ENCODE measurements at regions not wholly inside any gene's neighbourhood (a gene's known extent, or its start where the extent isn't known, plus 50 kb on each side); places are given as distances from the start of the nearest gene placed in this dataset.
"Not testable (repeated sequence)": the region's sequence is repeated elsewhere in the genome, so short reads cannot be mapped to it uniquely, and the experiment has no call there.

GRCh38 chr5:144773628-144774027 is 603.0 kb downstream of the KCTD16 start:
- no peak for DNase-seq

DNA sequence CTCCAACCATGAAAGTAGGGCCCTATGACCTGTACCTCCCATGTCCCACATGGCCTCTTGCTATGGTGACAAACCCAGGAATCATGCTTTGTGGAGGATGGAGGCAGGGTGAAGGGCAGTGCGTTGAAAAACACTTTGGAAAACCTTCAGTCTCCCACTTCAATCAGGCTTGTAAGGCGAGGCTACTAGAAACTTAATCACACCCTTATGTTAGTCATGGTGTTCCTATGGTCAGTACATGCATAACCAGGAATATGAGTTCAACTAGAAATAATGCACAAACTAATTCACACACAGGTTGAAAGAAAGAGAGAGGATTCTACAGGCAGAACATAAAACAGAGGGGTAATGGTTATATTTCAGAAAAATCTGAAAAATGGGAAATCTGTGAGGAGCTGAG is 601.1 kb downstream of the KCTD16 start:
- no peak for DNase-seq

- no peak for DNase-seq
These were observed 571.7 kb downstream of the KCTD16 start for GRCh38 chr5:144742361-144742760.

DNA sequence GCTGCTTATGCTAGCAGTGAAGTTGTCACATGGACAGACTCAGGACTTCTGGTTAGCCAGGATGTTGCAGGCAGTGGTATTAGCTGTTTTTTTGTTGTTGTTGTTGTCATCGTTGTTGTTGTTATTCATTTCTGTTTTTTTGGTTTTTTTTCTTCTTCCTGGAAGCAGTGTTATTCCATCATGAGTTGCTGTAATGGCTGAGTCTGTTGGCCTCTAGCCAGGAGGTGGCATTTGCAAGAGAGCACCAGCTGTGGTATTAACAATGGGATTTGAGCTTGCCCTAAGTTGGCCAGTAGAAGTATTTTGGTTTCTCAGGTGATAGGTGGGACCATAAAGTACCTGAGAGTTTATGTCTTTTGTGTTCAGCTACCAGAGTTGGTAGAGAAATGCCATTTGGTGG is 561.1 kb downstream of the KCTD16 start:
- no peak for DNase-seq

DNA sequence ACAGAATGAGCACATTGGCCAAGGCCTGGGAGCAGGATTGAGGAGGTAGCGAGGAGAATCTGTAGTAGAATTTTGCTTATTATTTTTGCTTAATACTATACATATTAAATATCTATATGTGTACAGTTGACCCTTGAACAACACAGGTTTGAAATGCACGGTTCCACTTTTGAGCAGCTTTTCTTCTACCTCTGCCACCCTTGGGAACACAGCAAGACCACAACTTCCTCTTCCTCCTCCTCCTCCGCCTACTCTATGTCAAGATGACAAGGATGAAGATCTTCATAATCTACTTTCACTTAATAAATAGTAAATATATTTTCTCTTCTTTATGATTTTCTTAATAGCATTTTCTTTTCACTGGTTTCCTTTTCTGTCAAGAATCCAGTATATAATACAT is 541.4 kb downstream of the KCTD16 start:
- no peak for DNase-seq

- DNase-seq, result no peak
These were observed 540.5 kb downstream of the KCTD16 start for GRCh38 chr5:144711172-144711571.

GRCh38 chr5:144710637-144711036 is 540.0 kb downstream of the KCTD16 start:
- no peak for DNase-seq

DNA sequence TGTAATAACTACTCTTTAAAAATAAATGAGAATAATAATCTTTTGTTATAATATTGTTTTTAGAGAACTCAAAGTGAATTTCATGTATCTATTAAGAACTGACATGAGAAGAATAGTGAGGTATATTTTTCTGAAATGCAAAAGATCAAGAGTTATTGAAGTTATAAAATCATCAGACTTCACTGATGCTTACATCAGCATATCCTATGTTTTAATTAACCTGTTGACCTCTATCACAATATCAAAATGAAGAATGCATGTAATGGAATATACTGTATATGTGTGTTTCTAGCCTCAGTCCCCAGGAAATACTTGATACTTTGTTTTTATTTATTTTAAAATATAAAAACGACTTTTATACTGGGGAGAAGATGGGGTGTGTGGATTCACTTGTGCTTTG is 533.1 kb downstream of the KCTD16 start:
- no peak for DNase-seq

DNA sequence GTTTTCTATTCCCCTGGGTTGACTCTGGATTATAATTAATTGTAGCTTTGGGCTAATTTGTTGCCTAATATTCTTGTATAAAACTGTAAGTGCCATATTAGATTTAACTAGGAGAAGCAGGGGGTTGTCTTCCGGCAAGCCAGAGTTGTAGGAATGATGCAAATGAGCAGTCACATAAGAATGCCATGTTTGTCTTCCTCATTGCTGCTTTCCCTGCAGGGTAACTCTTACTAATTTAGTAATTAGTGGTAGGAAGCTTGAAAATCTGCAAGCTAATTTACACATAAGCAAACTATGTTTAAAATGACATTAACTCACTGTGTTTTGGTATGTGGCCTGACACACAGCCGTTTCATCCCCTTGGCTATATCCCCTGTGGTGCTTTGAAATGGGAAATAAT is 527.8 kb downstream of the KCTD16 start:
- no peak for DNase-seq

DNA sequence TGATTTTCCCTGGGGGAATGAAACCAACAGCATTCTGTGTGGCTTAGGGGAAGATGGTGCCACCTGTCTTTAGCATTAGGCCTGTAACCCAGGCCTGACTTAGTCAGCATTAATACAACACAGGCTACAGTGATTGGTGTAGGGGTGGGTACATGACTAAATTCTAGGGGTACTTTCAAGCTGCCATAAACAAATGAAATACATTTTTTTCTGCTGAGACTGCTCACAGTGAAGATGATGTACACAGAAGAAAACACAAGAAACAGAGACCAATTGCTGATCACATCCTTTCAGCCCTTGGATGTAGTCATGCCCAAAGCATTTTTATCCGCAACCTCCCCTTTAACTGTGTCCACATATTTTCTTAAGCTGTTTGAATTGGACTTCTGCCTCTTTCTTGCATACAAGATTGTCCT is 527.2 kb downstream of the KCTD16 start:
- DNase-seq, result no peak

DNA sequence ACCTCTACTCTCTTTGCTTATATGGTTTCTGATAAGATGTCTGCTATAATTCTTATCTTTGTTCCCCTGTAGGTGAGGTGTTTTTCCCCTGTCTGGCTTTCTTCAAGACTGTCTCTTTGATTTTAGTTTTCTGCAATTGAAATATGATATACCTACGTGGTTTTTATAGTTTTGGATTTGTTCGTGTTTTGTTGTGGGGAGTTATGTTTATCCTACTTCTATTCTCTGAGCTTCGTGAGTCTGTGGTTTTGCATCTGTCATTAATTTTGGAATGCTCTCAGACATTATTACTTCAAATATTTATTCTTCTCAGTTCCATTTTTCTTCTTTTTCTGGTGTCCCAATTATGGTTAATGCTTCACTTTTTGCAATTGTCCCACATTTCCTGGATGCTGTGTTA is 521.3 kb downstream of the KCTD16 start:
- no peak for DNase-seq

- DNase-seq, result no peak
These were observed 514.2 kb downstream of the KCTD16 start for GRCh38 chr5:144684899-144685298.

- no peak for DNase-seq
These were observed 510.0 kb downstream of the KCTD16 start for GRCh38 chr5:144680711-144681110.

GRCh38 chr5:144671066-144671465 is 500.4 kb downstream of the KCTD16 start:
- no peak for DNase-seq

GRCh38 chr5:144659634-144660227 is 489.1 kb downstream of the KCTD16 start:
- no peak for DNase-seq

DNA sequence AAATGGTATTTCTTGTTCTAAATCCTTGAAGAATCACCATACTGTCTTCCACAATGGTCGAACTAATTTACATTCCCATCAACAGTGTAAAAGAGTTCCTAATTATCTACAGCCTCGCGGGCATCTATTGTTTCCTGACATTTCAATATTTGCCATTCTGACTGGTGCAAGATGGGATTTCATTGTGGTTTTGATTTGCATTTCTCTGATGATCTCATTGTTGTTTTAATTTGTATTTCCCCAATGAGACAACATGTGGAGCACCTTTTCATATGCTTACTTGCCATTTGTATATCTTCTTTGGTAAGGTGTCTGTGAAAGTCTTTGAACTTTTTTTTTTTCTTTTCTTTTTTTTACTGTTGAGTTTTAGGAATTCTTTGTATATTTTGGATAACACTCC is 473.6 kb downstream of the KCTD16 start:
- no peak for DNase-seq

- DNase-seq, result no peak
These were observed 468.1 kb downstream of the KCTD16 start for GRCh38 chr5:144638787-144639186.

- DNase-seq, result no peak
These were observed 463.5 kb downstream of the KCTD16 start for GRCh38 chr5:144634138-144634537.

- peak in 1 of 14 donors; percentile 0 for DNase-seq
These were observed 427.9 kb downstream of the KCTD16 start for GRCh38 chr5:144598451-144599068.

- no peak for DNase-seq
These were observed 425.8 kb downstream of the KCTD16 start for GRCh38 chr5:144596517-144596916.

- no peak for DNase-seq
These were observed 424.2 kb downstream of the KCTD16 start for GRCh38 chr5:144594919-144595318.

GRCh38 chr5:144594234-144594633 is 423.6 kb downstream of the KCTD16 start:
- DNase-seq, result not testable (repeated sequence)

GRCh38 chr5:144585681-144586080 is 415.0 kb downstream of the KCTD16 start:
- DNase-seq, result no peak

DNA sequence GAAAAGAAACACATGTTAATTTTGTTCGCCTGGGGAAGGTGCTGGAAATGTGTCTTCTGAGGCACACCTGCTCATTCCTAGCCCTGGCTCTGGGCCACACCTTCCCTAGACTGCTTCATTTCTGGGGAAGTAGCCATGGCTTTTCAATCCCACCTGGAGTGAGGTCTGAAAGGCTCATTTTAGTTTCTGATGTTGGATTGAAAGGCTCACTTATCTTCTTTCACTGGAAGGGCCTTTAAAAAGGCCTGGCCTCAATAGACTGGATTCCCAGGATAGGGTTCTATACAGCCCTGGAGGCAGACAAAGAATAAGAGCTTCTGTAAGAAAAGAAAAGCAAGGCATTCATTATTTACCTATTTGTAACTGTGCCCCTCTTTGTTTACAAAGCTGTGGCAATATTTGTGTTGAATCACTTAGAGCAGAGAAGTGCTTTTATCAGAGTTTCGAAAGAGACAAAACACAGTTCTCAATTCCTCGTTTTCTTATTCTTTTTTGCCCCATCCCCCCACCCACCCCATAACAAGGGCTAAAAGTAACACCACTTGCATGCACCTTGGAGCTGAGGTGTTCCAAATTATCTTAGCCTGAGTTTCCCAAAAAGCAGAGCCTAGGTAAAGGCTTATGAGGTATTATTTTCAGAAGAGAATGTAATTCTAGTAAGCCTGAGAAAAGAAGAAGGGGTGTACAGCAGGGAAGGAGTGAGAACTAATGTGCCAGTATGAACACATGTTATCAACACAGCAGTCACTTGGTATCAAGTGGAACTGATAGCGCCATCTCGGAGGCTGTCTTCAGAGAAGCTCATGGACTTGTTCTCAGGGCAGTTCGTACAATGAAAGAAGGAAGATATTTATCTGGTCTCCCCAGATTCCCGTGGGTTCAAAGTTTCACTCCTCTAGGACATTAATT is 413.1 kb downstream of the KCTD16 start:
- DNase-seq, result no peak
